ENCODE measurements at regions not wholly inside any gene's neighbourhood (a gene's known extent, or its start where the extent isn't known, plus 50 kb on each side); places are given as distances from the start of the nearest gene placed in this dataset.

GRCh38 chr14:105601360-105602242, 75.2 kb downstream of the TMEM121 start:
- H3K18ac ChIP-seq (ENCODE audit: low read length): no peak overlapping the region
- H2BK5ac ChIP-seq (ENCODE audit: low read depth, low read length, poor library complexity): no peak overlapping the region
- no peak overlapping the region for H3K23ac ChIP-seq (ENCODE audit: low read length)
- no peaks in the 10 kb centered on the region for H3K36me3 ChIP-seq (ENCODE audit: control insufficient read depth in 1 of 2, insufficient read depth in 2 of 2, low read length in 2 of 2)
- no peak for DNase-seq
- H3K4me1 ChIP-seq (ENCODE audit: control insufficient read depth in 1 of 2, insufficient read depth in 2 of 2, low read length in 2 of 2): no peaks in the 10 kb centered on the region
- no peak overlapping the region for H4K12ac ChIP-seq (ENCODE audit: low read depth, low read length)
- no peaks in the 10 kb centered on the region for H3K79me2 ChIP-seq (ENCODE audit: control insufficient read depth, insufficient read depth, low read length, poor library complexity)
- no peak overlapping the region for H2AK5ac ChIP-seq (ENCODE audit: low read length)
- no peak overlapping the region for H3K14ac ChIP-seq (ENCODE audit: low read length)
- H3K27me3 ChIP-seq (ENCODE audit: insufficient read depth, low read length): no peaks in the 10 kb centered on the region
- H3K9me3 ChIP-seq (ENCODE audit: insufficient read depth, low read depth, low read length): peaks cover 58% of the 10 kb centered on the region
- H3K4me3 ChIP-seq (ENCODE audit: low read depth, low read length): no peak overlapping the region
- no peak overlapping the region for H3K9ac ChIP-seq (ENCODE audit: low read length)
- no peak overlapping the region for H2AFZ ChIP-seq (ENCODE audit: insufficient read depth, low read length, poor library complexity)
- no peaks in the 10 kb centered on the region for H3K79me1 ChIP-seq (ENCODE audit: low read length)
- H3K4me2 ChIP-seq (ENCODE audit: low read length): no peak overlapping the region
- H2BK12ac ChIP-seq (ENCODE audit: low read length): no peak overlapping the region
- no peak overlapping the region for H3K27ac ChIP-seq (ENCODE audit: low read depth, low read length)
- no CpG with 5 or more reads among the region's 20 CpGs for WGBS (ENCODE audit: extremely low coverage, insufficient coverage, insufficient read length)
- no peak overlapping the region for H4K91ac ChIP-seq (ENCODE audit: low read depth, low read length)
- no peak overlapping the region for H3K4ac ChIP-seq (ENCODE audit: low read depth, low read length)
- H4K8ac ChIP-seq (ENCODE audit: low read depth, low read length): no peak overlapping the region
- H2BK120ac ChIP-seq (ENCODE audit: insufficient read depth, low read length, poor library complexity): no peak overlapping the region

- Histone ChIP-seq H3K4me2 (ENCODE audit: low read length) (no peak overlapping the region), H3K23ac (ENCODE audit: low read length) (no peak overlapping the region), H4K91ac (ENCODE audit: low read depth, low read length) (no peak overlapping the region), H2AK5ac (ENCODE audit: low read length) (no peak overlapping the region), H3K4me1 (ENCODE audit: control insufficient read depth in 1 of 2, insufficient read depth in 2 of 2, low read length in 2 of 2) (no peaks in the 10 kb centered on the region), H4K12ac (ENCODE audit: low read depth, low read length) (no peak overlapping the region), H3K79me1 (ENCODE audit: low read length) (no peaks in the 10 kb centered on the region), H3K27ac (ENCODE audit: low read depth, low read length) (no peak overlapping the region), H3K27me3 (ENCODE audit: insufficient read depth, low read length) (no peaks in the 10 kb centered on the region), H3K4me3 (ENCODE audit: low read depth, low read length) (no peak overlapping the region), H3K36me3 (ENCODE audit: control insufficient read depth in 1 of 2, insufficient read depth in 2 of 2, low read length in 2 of 2) (no peaks in the 10 kb centered on the region), H3K9me3 (ENCODE audit: insufficient read depth, low read depth, low read length) (peaks cover 61% of the 10 kb centered on the region), H2BK120ac (ENCODE audit: insufficient read depth, low read length, poor library complexity) (no peak overlapping the region), H3K14ac (ENCODE audit: low read length) (no peak overlapping the region), H3K18ac (ENCODE audit: low read length) (no peak overlapping the region), H2AFZ (ENCODE audit: insufficient read depth, low read length, poor library complexity) (no peak overlapping the region), H2BK5ac (ENCODE audit: low read depth, low read length, poor library complexity) (no peak overlapping the region), H3K9ac (ENCODE audit: low read length) (no peak overlapping the region), H4K8ac (ENCODE audit: low read depth, low read length) (no peak overlapping the region), H2BK12ac (ENCODE audit: low read length) (no peak overlapping the region), H3K79me2 (ENCODE audit: control insufficient read depth, insufficient read depth, low read length, poor library complexity) (no peaks in the 10 kb centered on the region), H3K4ac (ENCODE audit: low read depth, low read length) (no peak overlapping the region)
- peak in 1 of 2 donors; percentile 21 for DNase-seq
- no CpG with 5 or more reads among the region's 9 CpGs for WGBS (ENCODE audit: extremely low coverage, insufficient coverage, insufficient read length)
Observed at GRCh38 chr14:105602243-105602750, 75.9 kb downstream of the TMEM121 start.

- Histone ChIP-seq H3K4me3 (ENCODE audit: low read depth, low read length) (peak overlapping the region; percentile 15), H3K9me3 (ENCODE audit: insufficient read depth, low read depth, low read length) (peaks cover 61% of the 10 kb centered on the region), H4K12ac (ENCODE audit: low read depth, low read length) (no peak overlapping the region), H3K27ac (ENCODE audit: low read depth, low read length) (no peak overlapping the region), H2AFZ (ENCODE audit: insufficient read depth, low read length, poor library complexity) (no peak overlapping the region), H4K91ac (ENCODE audit: low read depth, low read length) (no peak overlapping the region), H3K27me3 (ENCODE audit: insufficient read depth, low read length) (no peaks in the 10 kb centered on the region), H3K79me2 (ENCODE audit: control insufficient read depth, insufficient read depth, low read length, poor library complexity) (no peaks in the 10 kb centered on the region), H3K23ac (ENCODE audit: low read length) (no peak overlapping the region), H3K79me1 (ENCODE audit: low read length) (no peaks in the 10 kb centered on the region), H3K14ac (ENCODE audit: low read length) (no peak overlapping the region), H3K4me2 (ENCODE audit: low read length) (no peak overlapping the region), H2BK120ac (ENCODE audit: insufficient read depth, low read length, poor library complexity) (no peak overlapping the region), H3K4ac (ENCODE audit: low read depth, low read length) (no peak overlapping the region), H3K18ac (ENCODE audit: low read length) (no peak overlapping the region), H3K4me1 (ENCODE audit: control insufficient read depth in 1 of 2, insufficient read depth in 2 of 2, low read length in 2 of 2) (no peaks in the 10 kb centered on the region), H2BK5ac (ENCODE audit: low read depth, low read length, poor library complexity) (no peak overlapping the region), H4K8ac (ENCODE audit: low read depth, low read length) (no peak overlapping the region), H2AK5ac (ENCODE audit: low read length) (no peak overlapping the region), H2BK12ac (ENCODE audit: low read length) (no peak overlapping the region), H3K36me3 (ENCODE audit: control insufficient read depth in 1 of 2, insufficient read depth in 2 of 2, low read length in 2 of 2) (no peaks in the 10 kb centered on the region), H3K9ac (ENCODE audit: low read length) (no peak overlapping the region)
- WGBS (ENCODE audit: extremely low coverage, insufficient coverage, insufficient read length): no CpG with 5 or more reads among the region's 6 CpGs
- peak in 1 of 2 donors; percentile 13 for DNase-seq
Observed at GRCh38 chr14:105602799-105603793, 76.7 kb downstream of the TMEM121 start.
